GM19395 (cell line): ENCODE measurements at regions not wholly inside any gene's neighbourhood (a gene's known extent, or its start where the extent isn't known, plus 50 kb on each side); places are given as distances from the start of the nearest gene placed in this dataset.

Experiments
- ATAC-seq: cut with Tn5 transposase; IDR thresholded peaks from one replicate; pipeline ENCODE4 v1.9.1; 2021; ENCODE audit warnings: mild to moderate bottlenecking, moderate library complexity; ENCODE audit not compliant: unreplicated experiment

- no peak for ATAC-seq
Observed at GRCh38 chr3:168476360-168476980, 380.7 kb upstream of the GOLIM4 start.

GRCh38 chr3:168475704-168476103 is 380.0 kb upstream of the GOLIM4 start:
- no peak for ATAC-seq

GRCh38 chr3:168473334-168473890 is 377.7 kb upstream of the GOLIM4 start:
- ATAC-seq = no peak

- no peak for ATAC-seq
Observed at GRCh38 chr3:168472783-168473182, 377.1 kb upstream of the GOLIM4 start.

- no peak for ATAC-seq
Observed at GRCh38 chr3:168470380-168470779, 374.7 kb upstream of the GOLIM4 start.

GRCh38 chr3:168469436-168469835 is 373.7 kb upstream of the GOLIM4 start:
- ATAC-seq = no peak

GRCh38 chr3:168467115-168467714 is 371.5 kb upstream of the GOLIM4 start:
- ATAC-seq = peak; percentile 81

GRCh38 chr3:168461793-168462192 is 366.1 kb upstream of the GOLIM4 start:
- no peak for ATAC-seq

GRCh38 chr3:168459226-168459784 is 363.6 kb upstream of the GOLIM4 start:
- no peak for ATAC-seq

- ATAC-seq = no peak
Observed at GRCh38 chr3:168457954-168458539, 362.3 kb upstream of the GOLIM4 start.

- ATAC-seq = no peak
Observed at GRCh38 chr3:168455814-168456213, 360.1 kb upstream of the GOLIM4 start.

- ATAC-seq = no peak
Observed at GRCh38 chr3:168453623-168454022, 357.9 kb upstream of the GOLIM4 start.

GRCh38 chr3:168443965-168444364 is 348.2 kb upstream of the GOLIM4 start:
- ATAC-seq = no peak

- ATAC-seq = no peak
Observed at GRCh38 chr3:168442502-168442901, 346.8 kb upstream of the GOLIM4 start.

- ATAC-seq = no peak
Observed at GRCh38 chr3:168436245-168436724, 340.6 kb upstream of the GOLIM4 start.

GRCh38 chr3:168431491-168431890 is 335.8 kb upstream of the GOLIM4 start:
- no peak for ATAC-seq

- ATAC-seq = no peak
Observed at GRCh38 chr3:168427835-168428475, 332.2 kb upstream of the GOLIM4 start.

GRCh38 chr3:168427156-168427555 is 331.4 kb upstream of the GOLIM4 start:
- no peak for ATAC-seq

GRCh38 chr3:168425936-168426595 is 330.3 kb upstream of the GOLIM4 start:
- ATAC-seq = no peak

- no peak for ATAC-seq
Observed at GRCh38 chr3:168424059-168424734, 328.5 kb upstream of the GOLIM4 start.
